ENCODE measurements at regions not wholly inside any gene's neighbourhood (a gene's known extent, or its start where the extent isn't known, plus 50 kb on each side); places are given as distances from the start of the nearest gene placed in this dataset.

DNA sequence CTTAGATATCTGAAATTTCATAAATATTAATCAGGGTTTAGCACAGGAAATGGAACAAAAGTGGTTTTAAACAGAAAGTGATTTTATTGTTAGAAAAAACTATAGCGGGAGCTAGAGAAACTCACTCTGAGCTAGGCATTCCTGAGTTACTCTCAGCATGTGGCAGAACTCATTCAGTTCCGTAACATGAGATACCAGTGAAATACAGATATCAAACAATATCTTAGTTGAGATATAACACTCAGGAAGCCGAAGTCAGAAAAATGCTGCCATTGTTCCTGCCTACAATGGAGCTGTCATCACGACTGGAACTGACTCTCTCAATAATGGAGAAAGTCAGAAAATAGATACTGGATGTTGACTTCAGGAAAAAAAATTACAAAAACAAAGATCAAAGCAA, 1428.7 kb downstream of the PCDH18 start:
- DNase-seq (ENCODE audit: extremely low spot score) = no peak
- ChIA-PET CTCF (no interaction called here), POLR2A (no interaction called here)
- TF ChIP-seq, protein P1, sequence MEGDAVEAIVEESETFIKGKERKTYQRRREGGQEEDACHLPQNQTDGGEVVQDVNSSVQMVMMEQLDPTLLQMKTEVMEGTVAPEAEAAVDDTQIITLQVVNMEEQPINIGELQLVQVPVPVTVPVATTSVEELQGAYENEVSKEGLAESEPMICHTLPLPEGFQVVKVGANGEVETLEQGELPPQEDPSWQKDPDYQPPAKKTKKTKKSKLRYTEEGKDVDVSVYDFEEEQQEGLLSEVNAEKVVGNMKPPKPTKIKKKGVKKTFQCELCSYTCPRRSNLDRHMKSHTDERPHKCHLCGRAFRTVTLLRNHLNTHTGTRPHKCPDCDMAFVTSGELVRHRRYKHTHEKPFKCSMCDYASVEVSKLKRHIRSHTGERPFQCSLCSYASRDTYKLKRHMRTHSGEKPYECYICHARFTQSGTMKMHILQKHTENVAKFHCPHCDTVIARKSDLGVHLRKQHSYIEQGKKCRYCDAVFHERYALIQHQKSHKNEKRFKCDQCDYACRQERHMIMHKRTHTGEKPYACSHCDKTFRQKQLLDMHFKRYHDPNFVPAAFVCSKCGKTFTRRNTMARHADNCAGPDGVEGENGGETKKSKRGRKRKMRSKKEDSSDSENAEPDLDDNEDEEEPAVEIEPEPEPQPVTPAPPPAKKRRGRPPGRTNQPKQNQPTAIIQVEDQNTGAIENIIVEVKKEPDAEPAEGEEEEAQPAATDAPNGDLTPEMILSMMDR (IDR thresholded peaks at IDR 0.05; ENCODE audit: control extremely low read depth, extremely low read depth, low read depth, missing control alignments) = no peak

DNA sequence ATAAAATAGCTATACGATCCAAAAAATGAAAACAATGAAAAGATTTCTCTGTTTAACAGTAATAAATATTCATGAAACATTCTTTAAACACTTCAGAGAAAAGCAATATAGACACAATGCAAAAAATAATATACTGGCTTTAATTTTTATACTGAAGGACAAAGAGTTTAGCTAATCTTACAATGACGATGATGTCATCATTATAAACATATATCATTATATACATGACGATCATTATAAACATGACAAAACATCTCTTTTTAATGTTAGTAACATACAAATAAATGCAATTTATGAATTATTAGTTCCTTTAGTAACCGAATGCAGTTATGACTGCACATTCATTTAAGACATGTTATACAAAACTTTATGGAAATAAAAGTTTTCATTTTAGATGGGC, 1434.6 kb downstream of the PCDH18 start:
- TF ChIP-seq, protein P1 (IDR thresholded peaks at IDR 0.05; ENCODE audit: control extremely low read depth, extremely low read depth, low read depth, missing control alignments) = no peak
- no peak for DNase-seq (ENCODE audit: extremely low spot score)
- ChIA-PET POLR2A (no interaction called here), CTCF (interaction anchor here (1.4 kb wide), 1 partner anchor 19 kb away, joined by 3 read pairs; no protein-coding TSS in a partner anchor)

DNA sequence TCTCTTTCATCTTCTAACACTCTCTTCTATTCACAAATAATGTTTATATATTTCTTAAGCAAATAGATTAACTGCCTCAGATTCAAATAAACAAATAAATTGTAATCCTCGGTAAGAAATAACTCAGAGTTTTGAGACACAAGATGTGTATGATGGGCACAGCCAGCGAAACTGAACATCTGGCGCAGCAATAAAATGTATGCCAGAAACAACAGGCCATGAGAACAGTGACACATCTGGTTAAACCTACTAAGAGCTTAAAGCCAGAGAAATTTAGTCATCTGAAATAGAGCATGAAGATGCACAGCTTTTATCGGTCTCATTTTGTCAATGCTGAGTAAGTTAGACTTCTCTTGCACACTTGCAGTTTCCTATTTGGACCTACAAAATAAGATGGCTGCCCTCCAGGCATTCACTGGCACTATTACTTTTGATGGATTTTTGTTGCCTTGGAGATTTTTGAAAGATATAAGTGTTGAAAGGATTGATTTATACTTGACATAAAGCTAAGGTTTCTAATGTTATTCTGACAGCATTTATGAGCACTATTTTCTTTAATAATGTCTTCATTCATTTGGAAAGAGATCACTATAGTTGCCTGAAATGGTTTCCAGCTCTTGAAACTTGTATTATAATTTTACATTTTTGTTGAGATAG, 1444.0 kb downstream of the PCDH18 start:
- TF ChIP-seq, protein P1 (IDR thresholded peaks at IDR 0.05; ENCODE audit: control extremely low read depth, extremely low read depth, low read depth, missing control alignments) = no peak
- CTCF ChIA-PET = no interaction called here
- no peak for DNase-seq (ENCODE audit: extremely low spot score)
- POLR2A ChIA-PET = no interaction called here

DNA sequence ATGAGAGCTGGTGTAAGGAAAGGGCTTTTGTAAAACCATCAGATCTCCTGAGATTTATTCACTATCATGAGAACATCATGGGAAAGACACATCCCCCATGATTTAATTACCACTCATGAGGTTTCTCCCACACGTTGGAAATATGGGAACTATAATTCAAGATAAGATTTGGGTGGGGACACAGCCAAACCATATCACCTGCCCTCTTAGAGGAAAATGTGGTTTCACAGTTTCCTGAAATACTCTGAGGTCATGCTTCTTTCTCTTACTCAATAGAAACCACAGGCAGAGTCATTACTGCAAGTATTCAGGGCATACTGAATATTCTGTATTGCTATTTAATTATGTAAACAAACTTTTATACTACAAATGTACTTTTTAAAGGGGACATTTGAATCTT, 1453.3 kb downstream of the PCDH18 start:
- POLR2A ChIA-PET = no interaction called here
- no peak for DNase-seq (ENCODE audit: extremely low spot score)
- TF ChIP-seq, protein P1 (IDR thresholded peaks at IDR 0.05; ENCODE audit: control extremely low read depth, extremely low read depth, low read depth, missing control alignments) = no peak
- CTCF ChIA-PET = no interaction called here

DNA sequence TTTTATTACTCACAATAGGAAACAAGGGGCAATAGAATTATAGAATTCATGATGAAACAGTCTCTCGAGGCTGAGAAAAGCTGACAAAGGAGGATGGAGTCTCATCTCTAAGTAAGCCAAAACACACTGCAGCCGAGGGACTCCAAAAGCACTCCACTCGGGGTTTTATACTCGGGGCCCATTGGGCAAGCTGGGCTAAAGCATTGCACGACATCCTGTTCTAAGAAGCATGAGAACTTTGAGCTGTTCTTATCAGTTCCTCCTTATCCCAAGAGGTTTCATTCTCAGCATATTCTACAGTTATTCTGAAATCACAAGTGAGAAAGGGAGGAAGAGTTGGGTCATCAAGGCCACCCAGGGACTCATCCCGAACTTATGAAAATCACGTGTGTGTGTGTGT, 1475.5 kb downstream of the PCDH18 start:
- no peak for DNase-seq (ENCODE audit: extremely low spot score)
- ChIA-PET POLR2A (no interaction called here), CTCF (no interaction called here)
- TF ChIP-seq, protein P1 (IDR thresholded peaks at IDR 0.05; ENCODE audit: control extremely low read depth, extremely low read depth, low read depth, missing control alignments) = no peak

DNA sequence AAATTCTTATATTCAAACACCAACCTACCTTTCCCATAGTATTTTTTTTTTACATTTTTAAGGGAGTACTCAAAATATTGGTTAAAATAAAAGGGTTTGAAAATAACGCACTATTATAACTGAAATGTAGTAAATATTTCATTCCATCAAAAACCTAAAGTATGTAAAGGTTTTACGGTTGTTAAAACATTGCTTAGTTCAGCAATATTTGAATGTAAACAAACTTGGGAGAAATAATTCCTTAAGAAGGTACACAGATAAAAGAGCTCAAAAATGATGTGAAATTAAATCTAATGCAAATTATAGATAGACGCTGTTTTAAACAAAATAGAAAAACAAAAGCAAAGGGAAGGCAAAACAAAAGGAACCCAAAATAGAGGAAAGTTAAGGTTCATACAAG, 1476.9 kb downstream of the PCDH18 start:
- ChIA-PET POLR2A (no interaction called here), CTCF (no interaction called here)
- no peak for DNase-seq (ENCODE audit: extremely low spot score)
- TF ChIP-seq, protein P1 (IDR thresholded peaks at IDR 0.05; ENCODE audit: control extremely low read depth, extremely low read depth, low read depth, missing control alignments) = no peak

All from GM10248 (cell line).